Lower leg skin (tissue), 3 donors: ENCODE measurements at regions not wholly inside any gene's neighbourhood (a gene's known extent, or its start where the extent isn't known, plus 50 kb on each side); places are given as distances from the start of the nearest gene placed in this dataset.

Experiments used
- CTCF ChIP-seq, 3 donors: fragments of 450-650 bp; IDR thresholded peaks; one replicate each; pipeline ENCODE4 v1.5.1; 2016; ENCODE audit warnings: antibody characterized with exemption in 3 of 3, mild to moderate bottlenecking in 3 of 3, moderate library complexity in 2 of 3
- POLR2A ChIP-seq, 2 donors: fragments of 450-650 bp; IDR thresholded peaks; one replicate each; pipeline ENCODE4 v1.6.1; 2016 to 2017; ENCODE audit warnings: antibody characterized with exemption in 2 of 2, mild to moderate bottlenecking in 1 of 2, moderate library complexity in 1 of 2

GRCh38 chr16:13756411-13757140, 163.4 kb upstream of the ERCC4 start:
- TF ChIP-seq CTCF (IDR thresholded peaks at IDR 0.05) (no peak), POLR2A (IDR thresholded peaks at IDR 0.05) (no peak)
